ENCODE measurements at regions not wholly inside any gene's neighbourhood (a gene's known extent, or its start where the extent isn't known, plus 50 kb on each side); places are given as distances from the start of the nearest gene placed in this dataset.

DNA sequence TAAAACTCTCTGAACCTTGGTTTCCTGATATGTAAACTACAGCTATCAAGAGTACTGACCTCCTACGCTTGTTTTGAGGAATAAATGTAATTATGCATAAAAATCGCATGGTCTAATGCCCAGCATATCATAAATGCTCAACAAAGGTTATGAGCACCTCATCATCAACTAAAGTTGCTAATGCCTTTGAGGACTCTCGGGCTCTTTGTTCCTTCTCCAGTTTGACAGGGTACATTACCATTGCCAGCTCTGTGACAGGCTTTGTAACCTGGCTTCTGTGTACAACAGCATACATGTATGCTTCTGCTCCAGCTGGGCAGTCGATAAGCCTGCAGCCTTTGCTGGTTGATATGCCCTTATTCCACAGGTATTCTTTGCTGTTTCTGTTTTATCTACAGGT lies 95.2 kb downstream of the C9orf152 start:
- no peak for DNase-seq (ENCODE audit: low read depth)
- Histone ChIP-seq H3K4me3 (ENCODE audit: low read depth, low read length) (no peak overlapping the region), H3K27me3 (ENCODE audit: control insufficient read depth, insufficient read depth, low read length) (no peaks in the 10 kb centered on the region), H3K36me3 (ENCODE audit: control insufficient read depth, insufficient read depth, low read length) (no peaks in the 10 kb centered on the region)
- TF ChIP-seq, protein P1, sequence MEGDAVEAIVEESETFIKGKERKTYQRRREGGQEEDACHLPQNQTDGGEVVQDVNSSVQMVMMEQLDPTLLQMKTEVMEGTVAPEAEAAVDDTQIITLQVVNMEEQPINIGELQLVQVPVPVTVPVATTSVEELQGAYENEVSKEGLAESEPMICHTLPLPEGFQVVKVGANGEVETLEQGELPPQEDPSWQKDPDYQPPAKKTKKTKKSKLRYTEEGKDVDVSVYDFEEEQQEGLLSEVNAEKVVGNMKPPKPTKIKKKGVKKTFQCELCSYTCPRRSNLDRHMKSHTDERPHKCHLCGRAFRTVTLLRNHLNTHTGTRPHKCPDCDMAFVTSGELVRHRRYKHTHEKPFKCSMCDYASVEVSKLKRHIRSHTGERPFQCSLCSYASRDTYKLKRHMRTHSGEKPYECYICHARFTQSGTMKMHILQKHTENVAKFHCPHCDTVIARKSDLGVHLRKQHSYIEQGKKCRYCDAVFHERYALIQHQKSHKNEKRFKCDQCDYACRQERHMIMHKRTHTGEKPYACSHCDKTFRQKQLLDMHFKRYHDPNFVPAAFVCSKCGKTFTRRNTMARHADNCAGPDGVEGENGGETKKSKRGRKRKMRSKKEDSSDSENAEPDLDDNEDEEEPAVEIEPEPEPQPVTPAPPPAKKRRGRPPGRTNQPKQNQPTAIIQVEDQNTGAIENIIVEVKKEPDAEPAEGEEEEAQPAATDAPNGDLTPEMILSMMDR (IDR thresholded peaks at IDR 0.05; ENCODE audit: insufficient read depth, low read length, poor library complexity, severe bottlenecking) = no peak

- no peaks in the 10 kb centered on the region for H3K36me3 ChIP-seq (ENCODE audit: control insufficient read depth, insufficient read depth, low read length)
- no peak for DNase-seq (ENCODE audit: low read depth)
- no peak overlapping the region for H3K4me3 ChIP-seq (ENCODE audit: low read depth, low read length)
- TF ChIP-seq, protein P1 (IDR thresholded peaks at IDR 0.05; ENCODE audit: insufficient read depth, low read length, poor library complexity, severe bottlenecking) = no peak
- no peaks in the 10 kb centered on the region for H3K27me3 ChIP-seq (ENCODE audit: control insufficient read depth, insufficient read depth, low read length)
These were observed 93.7 kb downstream of the C9orf152 start for GRCh38 chr9:110114086-110114858.

- TF ChIP-seq, protein P1 (IDR thresholded peaks at IDR 0.05; ENCODE audit: insufficient read depth, low read length, poor library complexity, severe bottlenecking) = no peak
- no peak for DNase-seq (ENCODE audit: low read depth)
- H3K36me3 ChIP-seq (ENCODE audit: control insufficient read depth, insufficient read depth, low read length) = no peaks in the 10 kb centered on the region
- H3K27me3 ChIP-seq (ENCODE audit: control insufficient read depth, insufficient read depth, low read length) = no peaks in the 10 kb centered on the region
- no peak overlapping the region for H3K4me3 ChIP-seq (ENCODE audit: low read depth, low read length)
These were observed 93.1 kb downstream of the C9orf152 start for GRCh38 chr9:110114859-110115201.

DNA sequence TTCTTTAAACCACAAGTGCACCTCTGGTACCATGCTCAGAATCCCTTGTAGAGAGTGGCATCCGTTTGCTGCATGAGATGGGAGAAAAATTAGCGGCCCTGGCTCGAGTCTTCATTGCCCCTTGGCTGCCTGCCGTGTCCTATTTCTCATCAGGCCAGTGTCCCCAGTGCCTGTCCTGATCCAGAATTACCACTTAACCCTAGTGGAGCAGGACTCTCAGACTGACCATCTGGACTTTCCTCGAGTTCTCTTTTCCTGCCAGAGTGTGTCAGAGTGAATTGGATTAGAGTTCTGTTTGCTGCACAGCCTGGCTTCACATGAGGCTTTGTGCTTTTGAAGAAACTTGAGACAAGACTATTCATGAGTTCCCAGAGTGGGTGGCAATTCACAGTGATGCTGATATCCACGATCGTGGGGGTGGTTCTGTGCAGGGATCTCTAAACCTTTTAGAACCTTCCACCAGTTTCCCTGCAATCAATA lies 92.6 kb downstream of the C9orf152 start:
- no peak for DNase-seq (ENCODE audit: low read depth)
- TF ChIP-seq, protein P1 (IDR thresholded peaks at IDR 0.05; ENCODE audit: insufficient read depth, low read length, poor library complexity, severe bottlenecking) = no peak
- Histone ChIP-seq H3K27me3 (ENCODE audit: control insufficient read depth, insufficient read depth, low read length) (no peaks in the 10 kb centered on the region), H3K4me3 (ENCODE audit: low read depth, low read length) (no peak overlapping the region), H3K36me3 (ENCODE audit: control insufficient read depth, insufficient read depth, low read length) (no peaks in the 10 kb centered on the region)

GRCh38 chr9:110115826-110116542 lies 92.0 kb downstream of the C9orf152 start:
- no peaks in the 10 kb centered on the region for H3K36me3 ChIP-seq (ENCODE audit: control insufficient read depth, insufficient read depth, low read length)
- H3K4me3 ChIP-seq (ENCODE audit: low read depth, low read length) = no peak overlapping the region
- no peak for DNase-seq (ENCODE audit: low read depth)
- TF ChIP-seq, protein P1 (IDR thresholded peaks at IDR 0.05; ENCODE audit: insufficient read depth, low read length, poor library complexity, severe bottlenecking) = no peak
- H3K27me3 ChIP-seq (ENCODE audit: control insufficient read depth, insufficient read depth, low read length) = no peaks in the 10 kb centered on the region
